ENCODE measurements at regions not wholly inside any gene's neighbourhood (a gene's known extent, or its start where the extent isn't known, plus 50 kb on each side); places are given as distances from the start of the nearest gene placed in this dataset.

- H3K36me3 ChIP-seq (ENCODE audit: control insufficient read depth, insufficient read depth, low read length), result no peaks in the 10 kb centered on the region
- no peak overlapping the region for H3K4me3 ChIP-seq (ENCODE audit: low read depth, low read length)
- Mint-ChIP-seq H3K27me3 (ENCODE audit: insufficient read depth, unreplicated experiment) (no peaks in the 10 kb centered on the region), H3K4me1 (ENCODE audit: low read depth, unreplicated experiment) (peaks cover 16% of the 10 kb centered on the region), H3K27ac (ENCODE audit: unreplicated experiment) (no peak overlapping the region), H3K4me3 (ENCODE audit: unreplicated experiment) (no peak overlapping the region), H3K9me3 (ENCODE audit: unreplicated experiment) (peaks cover 6% of the 10 kb centered on the region), H3K36me3 (ENCODE audit: insufficient read depth, unreplicated experiment) (no peaks in the 10 kb centered on the region)
- POLR2A ChIA-PET, result no interaction called here
- DNase-seq, result no peak
- peaks cover 21% of the 10 kb centered on the region for H3K4me1 ChIP-seq
- BruUV-seq (replicated peaks), result no TSS peak
- CTCF ChIA-PET, result no interaction called here
- no peaks in the 10 kb centered on the region for H3K27me3 ChIP-seq (replicated peaks; ENCODE audit: control insufficient read depth, insufficient read depth, low read length)
- H3K9me3 ChIP-seq, result no peaks in the 10 kb centered on the region
- TF ChIP-seq, protein P1, sequence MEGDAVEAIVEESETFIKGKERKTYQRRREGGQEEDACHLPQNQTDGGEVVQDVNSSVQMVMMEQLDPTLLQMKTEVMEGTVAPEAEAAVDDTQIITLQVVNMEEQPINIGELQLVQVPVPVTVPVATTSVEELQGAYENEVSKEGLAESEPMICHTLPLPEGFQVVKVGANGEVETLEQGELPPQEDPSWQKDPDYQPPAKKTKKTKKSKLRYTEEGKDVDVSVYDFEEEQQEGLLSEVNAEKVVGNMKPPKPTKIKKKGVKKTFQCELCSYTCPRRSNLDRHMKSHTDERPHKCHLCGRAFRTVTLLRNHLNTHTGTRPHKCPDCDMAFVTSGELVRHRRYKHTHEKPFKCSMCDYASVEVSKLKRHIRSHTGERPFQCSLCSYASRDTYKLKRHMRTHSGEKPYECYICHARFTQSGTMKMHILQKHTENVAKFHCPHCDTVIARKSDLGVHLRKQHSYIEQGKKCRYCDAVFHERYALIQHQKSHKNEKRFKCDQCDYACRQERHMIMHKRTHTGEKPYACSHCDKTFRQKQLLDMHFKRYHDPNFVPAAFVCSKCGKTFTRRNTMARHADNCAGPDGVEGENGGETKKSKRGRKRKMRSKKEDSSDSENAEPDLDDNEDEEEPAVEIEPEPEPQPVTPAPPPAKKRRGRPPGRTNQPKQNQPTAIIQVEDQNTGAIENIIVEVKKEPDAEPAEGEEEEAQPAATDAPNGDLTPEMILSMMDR (IDR thresholded peaks at IDR 0.05; ENCODE audit: insufficient read depth in 1 of 2, low read depth in 1 of 2, low read length in 1 of 2, severe bottlenecking in 1 of 2, unreplicated experiment in 1 of 2), result no peak
- intact Hi-C loops (cut with micrococcal nuclease; ENCODE audit: unreplicated experiment), result loop anchor here (5.0 kb wide), 1 partner anchor 51 kb away; no protein-coding TSS in a partner anchor
Observed at GRCh38 chr11:13068211-13068610, 59.1 kb downstream of the RASSF10 start.

DNA sequence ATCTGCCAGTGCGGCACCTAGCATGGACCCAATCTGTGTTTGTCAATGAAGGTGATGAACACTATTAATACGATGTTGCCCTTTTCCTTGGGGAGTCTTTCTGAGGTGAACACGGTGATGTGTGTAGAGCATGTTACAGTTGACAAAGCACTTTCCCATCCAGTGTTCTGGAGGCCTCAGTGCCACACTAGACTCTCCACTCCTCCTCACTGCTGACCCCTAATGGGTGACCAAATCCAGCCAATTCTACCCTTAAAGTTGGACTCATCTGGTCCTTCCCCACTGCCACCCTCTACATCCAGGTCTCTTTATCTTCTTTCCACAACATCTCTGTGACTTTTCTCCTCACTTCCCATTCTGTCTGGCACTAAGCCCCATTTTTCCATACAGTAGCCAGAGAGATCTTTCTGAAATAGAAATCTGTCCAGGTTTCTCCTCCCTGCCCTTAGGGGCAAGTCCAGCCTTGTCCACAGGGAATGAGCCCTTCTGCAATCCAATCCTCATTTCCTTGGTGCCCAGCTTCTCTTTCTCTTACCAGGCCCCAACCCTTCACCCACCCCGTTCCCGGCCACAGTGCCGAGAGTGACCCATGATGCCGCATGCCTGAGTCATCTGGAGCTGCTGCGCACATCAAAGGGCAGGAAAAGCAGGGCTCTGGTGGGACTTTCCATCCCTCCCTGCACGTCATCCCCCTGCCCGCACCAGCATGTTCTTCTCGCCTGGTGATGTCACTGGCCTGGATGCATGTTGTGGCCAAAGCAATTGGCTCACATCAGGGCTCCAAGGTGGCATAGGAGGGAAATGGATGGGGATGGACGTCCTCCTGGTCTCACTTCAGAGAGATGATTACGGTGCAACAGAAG is 64.2 kb downstream of the RASSF10 start:
- H3K27me3 ChIP-seq (replicated peaks; ENCODE audit: control insufficient read depth, insufficient read depth, low read length), result no peaks in the 10 kb centered on the region
- H3K36me3 ChIP-seq (ENCODE audit: control insufficient read depth, insufficient read depth, low read length), result no peaks in the 10 kb centered on the region
- intact Hi-C loops (cut with micrococcal nuclease; ENCODE audit: unreplicated experiment), result no loop called here
- Mint-ChIP-seq H3K36me3 (ENCODE audit: insufficient read depth, unreplicated experiment) (no peaks in the 10 kb centered on the region), H3K9me3 (ENCODE audit: unreplicated experiment) (no peaks in the 10 kb centered on the region), H3K27me3 (ENCODE audit: insufficient read depth, unreplicated experiment) (peaks cover 13% of the 10 kb centered on the region), H3K4me1 (ENCODE audit: low read depth, unreplicated experiment) (no peaks in the 10 kb centered on the region), H3K4me3 (ENCODE audit: unreplicated experiment) (no peak overlapping the region), H3K27ac (ENCODE audit: unreplicated experiment) (no peak overlapping the region)
- ChIA-PET CTCF (no interaction called here), POLR2A (no interaction called here)
- TF ChIP-seq, protein P1 (IDR thresholded peaks at IDR 0.05; ENCODE audit: insufficient read depth in 1 of 2, low read depth in 1 of 2, low read length in 1 of 2, severe bottlenecking in 1 of 2, unreplicated experiment in 1 of 2), result no peak
- BruUV-seq (replicated peaks), result no TSS peak
- H3K4me1 ChIP-seq, result no peaks in the 10 kb centered on the region
- H3K9me3 ChIP-seq, result no peaks in the 10 kb centered on the region
- H3K4me3 ChIP-seq (ENCODE audit: low read depth, low read length), result no peak overlapping the region
- DNase-seq, result no peak

DNA sequence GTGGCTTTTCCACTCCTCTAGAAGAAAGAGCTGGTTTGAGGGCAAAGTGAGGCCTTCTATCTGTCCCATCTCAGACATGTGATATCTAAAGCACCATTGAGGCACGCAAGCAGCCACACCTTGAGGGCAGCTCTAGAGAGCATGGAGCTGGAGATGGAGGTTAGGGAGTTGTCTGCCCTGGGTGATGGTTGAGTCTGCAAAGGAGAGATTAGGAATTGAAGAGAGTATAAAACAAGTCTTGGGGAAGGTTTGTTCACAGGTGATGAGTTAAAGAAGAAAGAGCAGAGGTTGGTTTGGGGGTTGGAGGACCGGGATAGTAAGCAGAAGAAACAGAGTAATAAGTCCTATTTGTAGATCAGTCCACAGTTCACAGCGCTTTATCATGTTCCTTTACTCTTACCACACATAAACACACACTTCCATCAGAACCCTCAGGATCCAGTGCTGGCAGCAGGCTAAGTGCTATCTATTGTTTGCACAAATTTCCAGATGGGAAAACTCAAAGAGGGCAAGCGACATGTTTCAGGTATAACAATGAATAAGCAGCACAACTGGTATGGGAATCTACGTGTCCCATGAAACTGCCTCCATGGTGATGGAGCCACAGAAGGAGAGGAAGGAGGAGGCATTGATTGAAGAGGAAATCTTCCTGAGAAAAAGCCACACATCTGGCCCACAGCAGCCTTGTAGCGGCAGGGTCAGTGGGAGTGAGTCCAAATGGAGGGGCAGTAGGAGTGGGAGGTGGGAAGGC is 65.8 kb downstream of the RASSF10 start:
- Histone ChIP-seq H3K4me3 (ENCODE audit: low read depth, low read length) (no peak overlapping the region), H3K9me3 (no peaks in the 10 kb centered on the region), H3K27me3 (replicated peaks; ENCODE audit: control insufficient read depth, insufficient read depth, low read length) (no peaks in the 10 kb centered on the region), H3K4me1 (no peaks in the 10 kb centered on the region), H3K36me3 (ENCODE audit: control insufficient read depth, insufficient read depth, low read length) (no peaks in the 10 kb centered on the region)
- Mint-ChIP-seq H3K27me3 (ENCODE audit: insufficient read depth, unreplicated experiment) (peaks cover 20% of the 10 kb centered on the region), H3K4me1 (ENCODE audit: low read depth, unreplicated experiment) (no peaks in the 10 kb centered on the region), H3K27ac (ENCODE audit: unreplicated experiment) (no peak overlapping the region), H3K9me3 (ENCODE audit: unreplicated experiment) (no peaks in the 10 kb centered on the region), H3K4me3 (ENCODE audit: unreplicated experiment) (no peak overlapping the region), H3K36me3 (ENCODE audit: insufficient read depth, unreplicated experiment) (no peaks in the 10 kb centered on the region)
- BruUV-seq (replicated peaks), result no TSS peak
- intact Hi-C loops (cut with micrococcal nuclease; ENCODE audit: unreplicated experiment), result no loop called here
- no peak for DNase-seq
- TF ChIP-seq, protein P1 (IDR thresholded peaks at IDR 0.05; ENCODE audit: insufficient read depth in 1 of 2, low read depth in 1 of 2, low read length in 1 of 2, severe bottlenecking in 1 of 2, unreplicated experiment in 1 of 2), result no peak
- CTCF ChIA-PET, result interaction anchor here (0.6 kb wide), 1 partner anchor 680 kb away, joined by 4 read pairs; no protein-coding TSS in a partner anchor
- POLR2A ChIA-PET, result no interaction called here
